ENCODE measurements at regions not wholly inside any gene's neighbourhood (a gene's known extent, or its start where the extent isn't known, plus 50 kb on each side); places are given as distances from the start of the nearest gene placed in this dataset.

GRCh38 chr2:138985881-138986280 lies 205.7 kb upstream of the NXPH2 start:
- Histone ChIP-seq H3K4me3 (ENCODE audit: low read length in 2 of 2) (no peak overlapping the region), H3K4me1 (ENCODE audit: control insufficient read depth in 2 of 2, insufficient read depth in 2 of 2, low read length in 2 of 2) (no peaks in the 10 kb centered on the region), H3K27me3 (ENCODE audit: control insufficient read depth in 2 of 2, insufficient read depth in 1 of 2, low read length in 1 of 2) (no peaks in the 10 kb centered on the region), H3K36me3 (ENCODE audit: control insufficient read depth in 2 of 2, insufficient read depth in 2 of 2, low read length in 1 of 2) (no peaks in the 10 kb centered on the region), H3K27ac (ENCODE audit: low read depth in 1 of 2, low read length in 1 of 2) (no peak overlapping the region), H3K9me3 (ENCODE audit: control insufficient read depth in 2 of 2, insufficient read depth in 1 of 2, low read length in 1 of 2) (no peaks in the 10 kb centered on the region)
- 86% methylated on average over 1 of the region's 1 CpG for WGBS
- no peak for DNase-seq (ENCODE audit: low read depth in 6 of 9, low spot score in 9 of 9)

- 93% methylated on average over 4 of the region's 4 CpGs for WGBS
Observed at GRCh38 chr2:138979131-138979785, 199.1 kb upstream of the NXPH2 start.

DNA sequence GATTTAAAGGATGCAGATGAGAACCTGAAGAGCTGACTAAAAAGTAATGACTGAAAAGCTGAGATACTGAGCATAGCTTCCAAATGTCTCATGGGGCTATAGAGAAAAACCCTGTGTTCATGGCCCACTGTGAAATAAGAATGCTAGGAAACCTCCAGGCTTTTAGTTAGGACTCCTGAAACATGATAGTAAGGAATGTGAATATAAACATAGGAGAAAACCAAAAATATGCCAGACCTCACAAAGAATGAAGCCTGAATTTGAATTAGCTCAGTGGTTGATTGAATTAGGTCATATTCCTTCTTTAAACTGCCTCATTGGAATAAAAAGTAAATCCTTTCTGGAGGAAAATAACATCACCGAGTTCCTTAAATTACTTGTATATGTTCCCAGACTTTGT lies 194.5 kb upstream of the NXPH2 start:
- no peak overlapping the region for H3K27ac ChIP-seq (ENCODE audit: low read depth in 1 of 2, low read length in 1 of 2)
- H3K27me3 ChIP-seq (ENCODE audit: control insufficient read depth in 2 of 2, insufficient read depth in 1 of 2, low read length in 1 of 2), result no peaks in the 10 kb centered on the region
- H3K4me1 ChIP-seq (ENCODE audit: control insufficient read depth in 2 of 2, insufficient read depth in 2 of 2, low read length in 2 of 2), result no peaks in the 10 kb centered on the region
- WGBS, result 91% methylated on average over 1 of the region's 1 CpG
- no peak for DNase-seq (ENCODE audit: low read depth in 6 of 9, low spot score in 9 of 9)
- H3K9me3 ChIP-seq (ENCODE audit: control insufficient read depth in 2 of 2, insufficient read depth in 1 of 2, low read length in 1 of 2), result no peaks in the 10 kb centered on the region
- H3K36me3 ChIP-seq (ENCODE audit: control insufficient read depth in 2 of 2, insufficient read depth in 2 of 2, low read length in 1 of 2), result no peaks in the 10 kb centered on the region
- no peak overlapping the region for H3K4me3 ChIP-seq (ENCODE audit: low read length in 2 of 2)

More at GRCh38 chr2:138979131-138979785, 199.1 kb upstream of the NXPH2 start:
- H3K4me3 ChIP-seq (ENCODE audit: low read length in 2 of 2), result no peak overlapping the region
- no peaks in the 10 kb centered on the region for H3K4me1 ChIP-seq (ENCODE audit: control insufficient read depth in 2 of 2, insufficient read depth in 2 of 2, low read length in 2 of 2)
- H3K27ac ChIP-seq (ENCODE audit: low read depth in 1 of 2, low read length in 1 of 2), result no peak overlapping the region
- no peaks in the 10 kb centered on the region for H3K27me3 ChIP-seq (ENCODE audit: control insufficient read depth in 2 of 2, insufficient read depth in 1 of 2, low read length in 1 of 2)
- no peak for DNase-seq (ENCODE audit: low read depth in 6 of 9, low spot score in 9 of 9)
- no peaks in the 10 kb centered on the region for H3K36me3 ChIP-seq (ENCODE audit: control insufficient read depth in 2 of 2, insufficient read depth in 2 of 2, low read length in 1 of 2)
- H3K9me3 ChIP-seq (ENCODE audit: control insufficient read depth in 2 of 2, insufficient read depth in 1 of 2, low read length in 1 of 2), result no peaks in the 10 kb centered on the region

DNA sequence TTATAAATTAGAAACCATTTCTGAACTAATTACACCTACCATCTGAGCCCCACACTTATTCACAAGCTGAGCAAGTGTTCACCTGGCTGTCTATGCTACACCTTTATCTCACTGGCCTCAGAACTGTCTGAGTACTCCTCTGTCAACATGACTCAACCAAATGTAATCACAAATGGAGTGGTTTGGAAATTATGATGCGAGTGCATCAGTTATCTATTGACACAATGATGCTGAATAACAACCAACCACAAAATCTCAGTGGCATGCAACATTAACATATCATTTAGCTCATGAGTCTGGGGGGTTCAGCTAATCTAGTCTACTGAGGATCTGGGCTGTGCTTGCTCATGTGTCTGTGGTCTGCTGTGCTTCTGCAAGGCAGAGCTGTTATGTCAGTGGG lies 184.2 kb upstream of the NXPH2 start:
- no peak for DNase-seq (ENCODE audit: low read depth in 6 of 9, low spot score in 9 of 9)

DNA sequence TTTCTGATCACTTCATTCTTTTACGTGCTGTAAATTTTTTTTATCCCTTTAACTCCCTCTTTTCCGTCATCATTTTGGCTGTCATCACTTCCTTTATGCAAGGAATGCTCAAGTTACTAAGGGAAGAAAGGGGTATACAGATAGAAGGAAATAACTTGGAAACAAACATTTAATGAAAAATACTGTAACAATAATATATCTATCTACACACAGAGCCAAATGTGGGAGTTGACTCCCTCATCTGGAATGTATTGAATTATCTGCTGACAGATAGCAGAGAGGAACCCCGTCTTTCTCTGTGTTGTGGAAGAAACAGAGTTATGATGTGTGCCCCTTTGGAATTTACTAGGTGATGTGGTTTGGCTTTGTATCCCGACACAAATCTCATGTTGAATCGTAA lies 182.5 kb upstream of the NXPH2 start:
- no peaks in the 10 kb centered on the region for H3K27me3 ChIP-seq (ENCODE audit: control insufficient read depth in 2 of 2, insufficient read depth in 1 of 2, low read length in 1 of 2)
- H3K4me3 ChIP-seq (ENCODE audit: low read length in 2 of 2), result no peak overlapping the region
- no peak for DNase-seq (ENCODE audit: low read depth in 6 of 9, low spot score in 9 of 9)
- no peaks in the 10 kb centered on the region for H3K36me3 ChIP-seq (ENCODE audit: control insufficient read depth in 2 of 2, insufficient read depth in 2 of 2, low read length in 1 of 2)
- H3K4me1 ChIP-seq (ENCODE audit: control insufficient read depth in 2 of 2, insufficient read depth in 2 of 2, low read length in 2 of 2), result no peaks in the 10 kb centered on the region
- H3K27ac ChIP-seq (ENCODE audit: low read depth in 1 of 2, low read length in 1 of 2), result no peak overlapping the region
- 90% methylated on average over 5 of the region's 5 CpGs for WGBS
- H3K9me3 ChIP-seq (ENCODE audit: control insufficient read depth in 2 of 2, insufficient read depth in 1 of 2, low read length in 1 of 2), result no peaks in the 10 kb centered on the region

More for the DNA sequence above, 184.2 kb upstream of the NXPH2 start:
- Histone ChIP-seq H3K4me1 (ENCODE audit: control insufficient read depth in 2 of 2, insufficient read depth in 2 of 2, low read length in 2 of 2) (no peaks in the 10 kb centered on the region), H3K27ac (ENCODE audit: low read depth in 1 of 2, low read length in 1 of 2) (no peak overlapping the region), H3K4me3 (ENCODE audit: low read length in 2 of 2) (no peak overlapping the region), H3K27me3 (ENCODE audit: control insufficient read depth in 2 of 2, insufficient read depth in 1 of 2, low read length in 1 of 2) (no peaks in the 10 kb centered on the region), H3K9me3 (ENCODE audit: control insufficient read depth in 2 of 2, insufficient read depth in 1 of 2, low read length in 1 of 2) (no peaks in the 10 kb centered on the region), H3K36me3 (ENCODE audit: control insufficient read depth in 2 of 2, insufficient read depth in 2 of 2, low read length in 1 of 2) (no peaks in the 10 kb centered on the region)
- WGBS, result 94% methylated on average over 1 of the region's 1 CpG

DNA sequence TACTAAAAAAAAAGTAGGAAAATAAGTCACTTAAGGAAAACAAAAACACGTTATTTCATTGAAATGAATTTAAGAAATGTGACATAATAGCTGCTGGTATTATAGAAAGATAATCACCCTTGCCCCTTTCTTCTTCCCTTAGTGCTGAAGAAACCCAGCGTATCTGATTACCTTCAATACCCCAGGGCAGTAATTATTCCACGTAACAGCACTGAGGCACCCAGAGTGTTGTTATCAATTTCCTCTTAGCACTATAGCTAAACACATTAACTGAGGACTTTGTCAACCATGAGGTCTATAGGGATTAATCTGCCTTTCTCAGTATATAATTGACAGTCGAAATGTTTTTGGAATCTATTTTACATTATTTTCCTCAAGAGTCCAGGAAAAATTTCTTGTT lies 180.0 kb upstream of the NXPH2 start:
- no peaks in the 10 kb centered on the region for H3K9me3 ChIP-seq (ENCODE audit: control insufficient read depth in 2 of 2, insufficient read depth in 1 of 2, low read length in 1 of 2)
- no peaks in the 10 kb centered on the region for H3K36me3 ChIP-seq (ENCODE audit: control insufficient read depth in 2 of 2, insufficient read depth in 2 of 2, low read length in 1 of 2)
- no peak overlapping the region for H3K27ac ChIP-seq (ENCODE audit: low read depth in 1 of 2, low read length in 1 of 2)
- WGBS, result 82% methylated on average over 4 of the region's 4 CpGs
- no peak for DNase-seq (ENCODE audit: low read depth in 6 of 9, low spot score in 9 of 9)
- no peaks in the 10 kb centered on the region for H3K27me3 ChIP-seq (ENCODE audit: control insufficient read depth in 2 of 2, insufficient read depth in 1 of 2, low read length in 1 of 2)
- no peak overlapping the region for H3K4me3 ChIP-seq (ENCODE audit: low read length in 2 of 2)
- H3K4me1 ChIP-seq (ENCODE audit: control insufficient read depth in 2 of 2, insufficient read depth in 2 of 2, low read length in 2 of 2), result no peaks in the 10 kb centered on the region

GRCh38 chr2:138959031-138959430 lies 178.8 kb upstream of the NXPH2 start:
- Histone ChIP-seq H3K36me3 (ENCODE audit: control insufficient read depth in 2 of 2, insufficient read depth in 2 of 2, low read length in 1 of 2) (no peaks in the 10 kb centered on the region), H3K27ac (ENCODE audit: low read depth in 1 of 2, low read length in 1 of 2) (no peak overlapping the region), H3K4me3 (ENCODE audit: low read length in 2 of 2) (no peak overlapping the region), H3K4me1 (ENCODE audit: control insufficient read depth in 2 of 2, insufficient read depth in 2 of 2, low read length in 2 of 2) (no peaks in the 10 kb centered on the region), H3K9me3 (ENCODE audit: control insufficient read depth in 2 of 2, insufficient read depth in 1 of 2, low read length in 1 of 2) (no peaks in the 10 kb centered on the region), H3K27me3 (ENCODE audit: control insufficient read depth in 2 of 2, insufficient read depth in 1 of 2, low read length in 1 of 2) (no peaks in the 10 kb centered on the region)
- no peak for DNase-seq (ENCODE audit: low read depth in 6 of 9, low spot score in 9 of 9)
- WGBS, result 95% methylated on average over 2 of the region's 2 CpGs

GRCh38 chr2:138956116-138956515 lies 175.9 kb upstream of the NXPH2 start:
- H3K27me3 ChIP-seq (ENCODE audit: control insufficient read depth in 2 of 2, insufficient read depth in 1 of 2, low read length in 1 of 2), result no peaks in the 10 kb centered on the region
- no peak for DNase-seq (ENCODE audit: low read depth in 6 of 9, low spot score in 9 of 9)
- H3K4me1 ChIP-seq (ENCODE audit: control insufficient read depth in 2 of 2, insufficient read depth in 2 of 2, low read length in 2 of 2), result no peaks in the 10 kb centered on the region
- H3K36me3 ChIP-seq (ENCODE audit: control insufficient read depth in 2 of 2, insufficient read depth in 2 of 2, low read length in 1 of 2), result no peaks in the 10 kb centered on the region
- no peak overlapping the region for H3K4me3 ChIP-seq (ENCODE audit: low read length in 2 of 2)
- H3K9me3 ChIP-seq (ENCODE audit: control insufficient read depth in 2 of 2, insufficient read depth in 1 of 2, low read length in 1 of 2), result no peaks in the 10 kb centered on the region
- WGBS, result 74% methylated on average over 2 of the region's 2 CpGs
- H3K27ac ChIP-seq (ENCODE audit: low read depth in 1 of 2, low read length in 1 of 2), result no peak overlapping the region

DNA sequence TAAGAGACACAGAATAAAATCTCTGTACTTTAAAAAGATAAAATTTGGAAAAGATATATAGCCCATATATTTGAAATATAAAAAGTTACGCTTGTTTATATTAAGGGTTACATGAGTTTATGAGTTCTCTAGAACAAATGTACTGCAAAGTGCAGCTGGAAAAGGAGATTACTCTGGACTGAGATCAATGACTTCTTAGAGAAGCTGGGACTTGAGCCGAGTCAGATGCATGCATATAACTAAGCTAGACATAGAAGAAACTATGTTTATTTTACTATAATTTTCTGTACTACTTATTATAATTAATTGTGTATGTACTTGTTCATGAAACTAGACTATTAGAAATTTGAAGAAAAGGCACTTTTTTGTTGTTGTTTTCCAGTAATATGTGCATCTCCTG lies 170.3 kb upstream of the NXPH2 start:
- H3K9me3 ChIP-seq (ENCODE audit: control insufficient read depth in 2 of 2, insufficient read depth in 1 of 2, low read length in 1 of 2), result no peaks in the 10 kb centered on the region
- 93% methylated on average over 2 of the region's 2 CpGs for WGBS
- DNase-seq (ENCODE audit: low read depth in 6 of 9, low spot score in 9 of 9), result no peak
- no peaks in the 10 kb centered on the region for H3K4me1 ChIP-seq (ENCODE audit: control insufficient read depth in 2 of 2, insufficient read depth in 2 of 2, low read length in 2 of 2)
- no peaks in the 10 kb centered on the region for H3K36me3 ChIP-seq (ENCODE audit: control insufficient read depth in 2 of 2, insufficient read depth in 2 of 2, low read length in 1 of 2)
- no peak overlapping the region for H3K4me3 ChIP-seq (ENCODE audit: low read length in 2 of 2)
- no peak overlapping the region for H3K27ac ChIP-seq (ENCODE audit: low read depth in 1 of 2, low read length in 1 of 2)
- H3K27me3 ChIP-seq (ENCODE audit: control insufficient read depth in 2 of 2, insufficient read depth in 1 of 2, low read length in 1 of 2), result no peaks in the 10 kb centered on the region

GRCh38 chr2:138949517-138949916 lies 169.3 kb upstream of the NXPH2 start:
- Histone ChIP-seq H3K27me3 (ENCODE audit: control insufficient read depth in 2 of 2, insufficient read depth in 1 of 2, low read length in 1 of 2) (no peaks in the 10 kb centered on the region), H3K4me1 (ENCODE audit: control insufficient read depth in 2 of 2, insufficient read depth in 2 of 2, low read length in 2 of 2) (no peaks in the 10 kb centered on the region), H3K4me3 (ENCODE audit: low read length in 2 of 2) (no peak overlapping the region), H3K9me3 (ENCODE audit: control insufficient read depth in 2 of 2, insufficient read depth in 1 of 2, low read length in 1 of 2) (no peaks in the 10 kb centered on the region), H3K27ac (ENCODE audit: low read depth in 1 of 2, low read length in 1 of 2) (no peak overlapping the region), H3K36me3 (ENCODE audit: control insufficient read depth in 2 of 2, insufficient read depth in 2 of 2, low read length in 1 of 2) (no peaks in the 10 kb centered on the region)
- DNase-seq (ENCODE audit: low read depth in 6 of 9, low spot score in 9 of 9), result no peak
- 86% methylated on average over 3 of the region's 3 CpGs for WGBS

Measured in thymus (tissue), 11 donors.